ENCODE measurements at regions not wholly inside any gene's neighbourhood (a gene's known extent, or its start where the extent isn't known, plus 50 kb on each side); places are given as distances from the start of the nearest gene placed in this dataset.

GRCh38 chr11:10618490-10618889, 50.0 kb upstream of the LYVE1 start:
- TF ChIP-seq, protein P1, sequence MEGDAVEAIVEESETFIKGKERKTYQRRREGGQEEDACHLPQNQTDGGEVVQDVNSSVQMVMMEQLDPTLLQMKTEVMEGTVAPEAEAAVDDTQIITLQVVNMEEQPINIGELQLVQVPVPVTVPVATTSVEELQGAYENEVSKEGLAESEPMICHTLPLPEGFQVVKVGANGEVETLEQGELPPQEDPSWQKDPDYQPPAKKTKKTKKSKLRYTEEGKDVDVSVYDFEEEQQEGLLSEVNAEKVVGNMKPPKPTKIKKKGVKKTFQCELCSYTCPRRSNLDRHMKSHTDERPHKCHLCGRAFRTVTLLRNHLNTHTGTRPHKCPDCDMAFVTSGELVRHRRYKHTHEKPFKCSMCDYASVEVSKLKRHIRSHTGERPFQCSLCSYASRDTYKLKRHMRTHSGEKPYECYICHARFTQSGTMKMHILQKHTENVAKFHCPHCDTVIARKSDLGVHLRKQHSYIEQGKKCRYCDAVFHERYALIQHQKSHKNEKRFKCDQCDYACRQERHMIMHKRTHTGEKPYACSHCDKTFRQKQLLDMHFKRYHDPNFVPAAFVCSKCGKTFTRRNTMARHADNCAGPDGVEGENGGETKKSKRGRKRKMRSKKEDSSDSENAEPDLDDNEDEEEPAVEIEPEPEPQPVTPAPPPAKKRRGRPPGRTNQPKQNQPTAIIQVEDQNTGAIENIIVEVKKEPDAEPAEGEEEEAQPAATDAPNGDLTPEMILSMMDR (IDR thresholded peaks at IDR 0.05), result no peak
- TF ChIP-seq POLR2A (IDR thresholded peaks at IDR 0.05), result no peak
